ENCODE measurements at regions not wholly inside any gene's neighbourhood (a gene's known extent, or its start where the extent isn't known, plus 50 kb on each side); places are given as distances from the start of the nearest gene placed in this dataset.

GRCh38 chr3:177514611-177515499, 317.6 kb upstream of the TBL1XR1 start:
- in situ Hi-C loops (cut with MboI; ENCODE audit: low pct_unique_long_range_greater_than_20kb, low sequenced_read_pairs, unreplicated experiment): no loop called here
- no peak for DNase-seq (ENCODE audit: low spot score)
- TF ChIP-seq CTCF (IDR thresholded peaks at IDR 0.05; ENCODE audit: extremely low read depth, insufficient read depth, missing control alignments): no peak

GRCh38 chr3:177515786-177516157, 318.5 kb upstream of the TBL1XR1 start:
- DNase-seq (ENCODE audit: low spot score): no peak
- in situ Hi-C loops (cut with MboI; ENCODE audit: low pct_unique_long_range_greater_than_20kb, low sequenced_read_pairs, unreplicated experiment): no loop called here
- no peak for TF ChIP-seq CTCF (IDR thresholded peaks at IDR 0.05; ENCODE audit: extremely low read depth, insufficient read depth, missing control alignments)

GRCh38 chr3:177516158-177517011, 319.1 kb upstream of the TBL1XR1 start:
- in situ Hi-C loops (cut with MboI; ENCODE audit: low pct_unique_long_range_greater_than_20kb, low sequenced_read_pairs, unreplicated experiment): no loop called here
- TF ChIP-seq CTCF (IDR thresholded peaks at IDR 0.05; ENCODE audit: extremely low read depth, insufficient read depth, missing control alignments): no peak
- no peak for DNase-seq (ENCODE audit: low spot score)

GRCh38 chr3:177517906-177518305, 320.6 kb upstream of the TBL1XR1 start:
- in situ Hi-C loops (cut with MboI; ENCODE audit: low pct_unique_long_range_greater_than_20kb, low sequenced_read_pairs, unreplicated experiment): no loop called here

GRCh38 chr3:177519588-177519987, 322.3 kb upstream of the TBL1XR1 start:
- TF ChIP-seq CTCF (IDR thresholded peaks at IDR 0.05; ENCODE audit: extremely low read depth, insufficient read depth, missing control alignments): no peak
- in situ Hi-C loops (cut with MboI; ENCODE audit: low pct_unique_long_range_greater_than_20kb, low sequenced_read_pairs, unreplicated experiment): no loop called here
- no peak for DNase-seq (ENCODE audit: low spot score)

More at GRCh38 chr3:177517906-177518305, 320.6 kb upstream of the TBL1XR1 start:
- no peak for DNase-seq (ENCODE audit: low spot score)
- TF ChIP-seq CTCF (IDR thresholded peaks at IDR 0.05; ENCODE audit: extremely low read depth, insufficient read depth, missing control alignments): no peak

- TF ChIP-seq CTCF (IDR thresholded peaks at IDR 0.05; ENCODE audit: extremely low read depth, insufficient read depth, missing control alignments): no peak
- no peak for DNase-seq (ENCODE audit: low spot score)
- in situ Hi-C loops (cut with MboI; ENCODE audit: low pct_unique_long_range_greater_than_20kb, low sequenced_read_pairs, unreplicated experiment): no loop called here
Measured at GRCh38 chr3:177521305-177521704, 324.0 kb upstream of the TBL1XR1 start.
